GM23338 (cell line): ENCODE measurements at regions not wholly inside any gene's neighbourhood (a gene's known extent, or its start where the extent isn't known, plus 50 kb on each side); places are given as distances from the start of the nearest gene placed in this dataset.

Experiments used
- ATAC-seq: fragments of 200-7000 bp; cut with Tn5 transposase; 3 replicates; pipeline ENCODE4 v1.9.1; 2020
- DNase-seq: peaks from one replicate; pipeline ENCODE4 v3.0.0-alpha.2; 2015; ENCODE audit warnings: low spot score
- H2AFZ ChIP-seq: fragments of 200-600 bp; sonication (generic); 2 replicates; pipeline ENCODE4 v1.8.0; 2016; ENCODE audit warnings: antibody characterized with exemption, mild to moderate bottlenecking, moderate library complexity
- H3F3A ChIP-seq: fragments of 200-600 bp; sonication (generic); replicated peaks from 2 replicates; pipeline ENCODE4 v1.8.0; 2017; ENCODE audit warnings: antibody characterized with exemption, mixed run types, low read depth
- H3K27ac ChIP-seq: fragments of 200-600 bp; sonication (generic); 2 replicates; pipeline ENCODE4 v1.6.1; 2016; ENCODE audit warnings: low read depth
- H3K27me3 ChIP-seq: fragments of 200-600 bp; sonication (generic); 2 replicates; pipeline ENCODE4 v1.8.0; 2016; ENCODE audit warnings: mild to moderate bottlenecking, mixed run types, moderate library complexity; ENCODE audit not compliant: insufficient read depth
- H3K36me3 ChIP-seq: fragments of 200-600 bp; sonication (generic); 2 replicates; pipeline ENCODE4 v1.8.0; 2016; ENCODE audit warnings: mild to moderate bottlenecking; ENCODE audit not compliant: insufficient read depth
- H3K4me1 ChIP-seq: fragments of 200-600 bp; sonication (generic); 2 replicates; pipeline ENCODE4 v1.8.0; 2016; ENCODE audit warnings: mild to moderate bottlenecking, moderate library complexity; ENCODE audit not compliant: insufficient read depth
- H3K4me2 ChIP-seq: fragments of 200-600 bp; sonication (generic); 2 replicates; pipeline ENCODE4 v1.7.1; 2017; ENCODE audit warnings: mixed run types
- H3K4me3 ChIP-seq: fragments of 200-600 bp; sonication (generic); 2 replicates; pipeline ENCODE4 v1.6.1; 2016; ENCODE audit warnings: mixed run types
- H3K79me2 ChIP-seq: fragments of 200-600 bp; sonication (generic); replicated peaks from 2 replicates; pipeline ENCODE4 v1.8.0; 2017; ENCODE audit warnings: mild to moderate bottlenecking; ENCODE audit not compliant: insufficient read depth
- H3K9me2 ChIP-seq: fragments of 200-600 bp; sonication (generic); 2 replicates; pipeline ENCODE4 v1.8.0; 2017; ENCODE audit not compliant: insufficient read depth
- H4K20me1 ChIP-seq: fragments of 200-600 bp; sonication (generic); replicated peaks from 2 replicates; pipeline ENCODE4 v1.8.0; 2017; ENCODE audit warnings: mild to moderate bottlenecking; ENCODE audit not compliant: insufficient read depth
- H3K27ac Mint-ChIP-seq: 2 replicates; pipeline ENCODE4 v1.8.0; 2020; ENCODE audit warnings: inconsistent platforms, mild to moderate bottlenecking, moderate library complexity, mixed read lengths
- H3K27me3 Mint-ChIP-seq: 3 replicates; pipeline ENCODE4 v1.8.0; 2022; ENCODE audit warnings: low read depth, mild to moderate bottlenecking, moderate library complexity, mixed read lengths, inconsistent platforms; ENCODE audit not compliant: insufficient read depth, poor library complexity
- H3K36me3 Mint-ChIP-seq: 3 replicates; pipeline ENCODE4 v1.8.0; 2021; ENCODE audit warnings: low read depth, mild to moderate bottlenecking, inconsistent platforms, moderate library complexity, mixed read lengths
- H3K4me1 Mint-ChIP-seq: 3 replicates; pipeline ENCODE4 v1.8.0; 2020; ENCODE audit warnings: mild to moderate bottlenecking, inconsistent platforms, mixed read lengths
- H3K4me3 Mint-ChIP-seq: 3 replicates; pipeline ENCODE4 v1.8.0; 2021; ENCODE audit warnings: moderate library complexity, mild to moderate bottlenecking, inconsistent platforms, mixed read lengths
- H3K9me3 Mint-ChIP-seq: 3 replicates; pipeline ENCODE4 v1.8.0; 2020; ENCODE audit warnings: moderate library complexity, mild to moderate bottlenecking, inconsistent platforms, mixed read lengths
- CREB1 ChIP-seq: fragments of 250-450 bp; sonication (Bioruptor Pico); IDR thresholded peaks from 2 replicates; pipeline ENCODE4 v1.5.0; 2020; ENCODE audit warnings: low read depth, mild to moderate bottlenecking, moderate library complexity
- CTCF ChIP-seq, 2 experiments: fragments of 200-600 bp in 1 of 2; sonication (generic) in 1 of 2; conservative IDR thresholded peaks; 2 replicates each; pipeline versions ENCODE4 v1.5.1 to v1.6.1; 2016 to 2017; ENCODE audit warnings: antibody characterized with exemption in 2 of 2, low read depth in 2 of 2, mild to moderate bottlenecking in 2 of 2, moderate library complexity in 1 of 2
- ETS1 ChIP-seq: IDR thresholded peaks from 2 replicates; pipeline ENCODE4 v1.6.1; 2016; ENCODE audit warnings: antibody characterized with exemption
- EZH2 ChIP-seq: fragments of 200-600 bp; sonication (generic); IDR thresholded peaks from one replicate; pipeline ENCODE4 v1.8.0; 2017; ENCODE audit warnings: antibody characterized with exemption, mild to moderate bottlenecking, low read depth; ENCODE audit not compliant: unreplicated experiment
- EZH2phosphoT487 ChIP-seq: fragments of 200-600 bp; sonication (generic); IDR thresholded peaks from one replicate; pipeline ENCODE4 v1.8.1; 2018; ENCODE audit warnings: antibody characterized with exemption; ENCODE audit not compliant: unreplicated experiment
- JUNB ChIP-seq: IDR thresholded peaks from one replicate; pipeline ENCODE4 v1.6.1; 2016; ENCODE audit warnings: antibody characterized with exemption; ENCODE audit not compliant: unreplicated experiment
- NANOG ChIP-seq: IDR thresholded peaks from 2 replicates; pipeline ENCODE4 v1.6.1; 2016; ENCODE audit warnings: antibody characterized with exemption, borderline replicate concordance
- POLR2AphosphoS5 ChIP-seq: IDR thresholded peaks from 2 replicates; pipeline ENCODE4 v1.6.1; 2016; ENCODE audit warnings: antibody characterized with exemption, low read depth
- STAT1 ChIP-seq: IDR thresholded peaks from one replicate; pipeline ENCODE4 v1.6.1; 2016; ENCODE audit warnings: antibody characterized with exemption; ENCODE audit not compliant: unreplicated experiment
- ZNF331 ChIP-seq: fragments of 250-450 bp; sonication (Bioruptor Pico); IDR thresholded peaks from 2 replicates; pipeline ENCODE4 v1.5.0; 2020; ENCODE audit warnings: low read depth, mild to moderate bottlenecking, moderate library complexity
- ZNF462 ChIP-seq: fragments of 250-450 bp; sonication (Bioruptor Pico); IDR thresholded peaks from 2 replicates; pipeline ENCODE4 v1.5.0; 2020; ENCODE audit warnings: mild to moderate bottlenecking, moderate library complexity

GRCh38 chr19:20334760-20335159 lies 167.7 kb downstream of the ZNF486 start:
- no peaks in the 10 kb centered on the region for H3K4me1 Mint-ChIP-seq
- H3K36me3 Mint-ChIP-seq, result no peaks in the 10 kb centered on the region
- peaks cover 4% of the 10 kb centered on the region for H3K27me3 Mint-ChIP-seq
- no peaks in the 10 kb centered on the region for H3K9me2 ChIP-seq
- H3K4me2 ChIP-seq, result no peak overlapping the region
- H3K4me1 ChIP-seq, result no peaks in the 10 kb centered on the region
- no peak overlapping the region for H3K27ac ChIP-seq
- DNase-seq (no peak), ATAC-seq (no peak)
- no peaks in the 10 kb centered on the region for H3K27me3 ChIP-seq
- no peak overlapping the region for H3K4me3 Mint-ChIP-seq
- H4K20me1 ChIP-seq, result no peaks in the 10 kb centered on the region
- H2AFZ ChIP-seq, result no peak overlapping the region
- no peaks in the 10 kb centered on the region for H3K36me3 ChIP-seq
- H3K9me3 Mint-ChIP-seq, result peaks cover 6% of the 10 kb centered on the region; the same call in 2 of the 3 replicates
- TF ChIP-seq EZH2 (no peak), ETS1 (no peak), CREB1 (CRISPR knock-in tag) (no peak), JUNB (no peak), STAT1 (no peak), EZH2phosphoT487 (no peak), NANOG (no peak), ZNF331 (CRISPR knock-in tag) (no peak), CTCF (conservative IDR thresholded peaks at IDR 0.05; ENCODE audit: low read depth in 2 of 2) (no peak), POLR2AphosphoS5 (no peak), ZNF462 (CRISPR knock-in tag) (no peak)
- H3F3A ChIP-seq, result no peaks in the 10 kb centered on the region
- H3K27ac Mint-ChIP-seq, result no peak overlapping the region
- H3K4me3 ChIP-seq, result no peak overlapping the region
- no peaks in the 10 kb centered on the region for H3K79me2 ChIP-seq
